H9 (cell line): ENCODE measurements at regions not wholly inside any gene's neighbourhood (a gene's known extent, or its start where the extent isn't known, plus 50 kb on each side); places are given as distances from the start of the nearest gene placed in this dataset.

ENCODE experiments used
- DNase-seq: peaks from one replicate; pipeline ENCODE4 v3.0.0-alpha.2; 2017
- H2AFZ ChIP-seq: one replicate; pipeline ENCODE4 v1.6.1; 2013; ENCODE audit warnings: mild to moderate bottlenecking, low read length, control low read depth, moderate library complexity
- H2AK5ac ChIP-seq: 2 replicates; pipeline ENCODE4 v1.6.1; 2013; ENCODE audit warnings: low read length, control low read depth, mixed read lengths; ENCODE audit not compliant: insufficient read length
- H2BK120ac ChIP-seq: one replicate; pipeline ENCODE4 v1.6.1; 2013; ENCODE audit warnings: low read depth, mild to moderate bottlenecking, low read length, control low read depth, inconsistent platforms; ENCODE audit not compliant: poor library complexity, severe bottlenecking
- H2BK12ac ChIP-seq: 2 replicates; pipeline ENCODE4 v1.6.1; 2013; ENCODE audit warnings: low read length, control low read depth, mixed read lengths, low read depth; ENCODE audit not compliant: insufficient read length
- H2BK15ac ChIP-seq: 2 replicates; pipeline ENCODE4 v1.6.1; 2013; ENCODE audit warnings: low read depth, low read length, control low read depth
- H2BK20ac ChIP-seq: one replicate; pipeline ENCODE4 v1.6.1; 2013; ENCODE audit warnings: low read depth, mild to moderate bottlenecking, low read length, control low read depth, inconsistent platforms; ENCODE audit not compliant: poor library complexity, severe bottlenecking
- H2BK5ac ChIP-seq: 2 replicates; pipeline ENCODE4 v1.6.1; 2013; ENCODE audit warnings: low read length, control low read depth, mixed read lengths; ENCODE audit not compliant: insufficient read length
- H3K14ac ChIP-seq: 2 replicates; pipeline ENCODE4 v1.6.1; 2013; ENCODE audit warnings: low read length, control low read depth; ENCODE audit not compliant: insufficient read depth
- H3K18ac ChIP-seq: 2 replicates; pipeline ENCODE4 v1.6.1; 2013; ENCODE audit warnings: low read depth, mild to moderate bottlenecking, mixed read lengths, low read length, control low read depth; ENCODE audit not compliant: insufficient read length
- H3K23ac ChIP-seq: 2 replicates; pipeline ENCODE4 v1.6.1; 2013; ENCODE audit warnings: low read length, control low read depth, mixed read lengths, low read depth; ENCODE audit not compliant: insufficient read length
- H3K23me2 ChIP-seq: 2 replicates; pipeline ENCODE4 v1.6.1; 2013; ENCODE audit warnings: low read depth, mild to moderate bottlenecking, mixed read lengths, low read length, control low read depth; ENCODE audit not compliant: insufficient read length, poor library complexity, severe bottlenecking
- H3K27ac ChIP-seq: 2 replicates; pipeline ENCODE4 v1.5.1; 2013; ENCODE audit warnings: low read length, control low read depth, mixed read lengths, low read depth; ENCODE audit not compliant: insufficient read length
- H3K27me3 ChIP-seq: 2 replicates; pipeline ENCODE4 v1.6.1; 2013; ENCODE audit warnings: low read length, control low read depth, inconsistent platforms; ENCODE audit not compliant: insufficient read depth
- H3K4ac ChIP-seq: 2 replicates; pipeline ENCODE4 v1.6.1; 2013; ENCODE audit warnings: low read depth, mild to moderate bottlenecking, control low read depth, inconsistent platforms, low read length, moderate library complexity
- H3K4me1 ChIP-seq: 2 replicates; pipeline ENCODE4 v1.6.1; 2013; ENCODE audit warnings: low read length, control low read depth, inconsistent platforms; ENCODE audit not compliant: insufficient read depth
- H3K4me2 ChIP-seq: 2 replicates; pipeline ENCODE4 v1.6.1; 2013; ENCODE audit warnings: low read length, control low read depth, mixed read lengths; ENCODE audit not compliant: insufficient read length, insufficient read depth
- H3K56ac ChIP-seq: 2 replicates; pipeline ENCODE4 v1.6.1; 2013; ENCODE audit warnings: low read depth, mild to moderate bottlenecking, mixed read lengths, low read length, control low read depth; ENCODE audit not compliant: insufficient read length
- H3K79me1 ChIP-seq: 2 replicates; pipeline ENCODE4 v1.6.1; 2013; ENCODE audit warnings: low read depth, mild to moderate bottlenecking, moderate library complexity, low read length, control low read depth, inconsistent platforms; ENCODE audit not compliant: insufficient read depth, poor library complexity, severe bottlenecking
- H3K79me2 ChIP-seq: 2 replicates; pipeline ENCODE4 v1.6.1; 2013; ENCODE audit warnings: low read length, control low read depth, inconsistent platforms; ENCODE audit not compliant: insufficient read depth
- H3K9ac ChIP-seq: 2 replicates; pipeline ENCODE4 v1.6.1; 2013; ENCODE audit warnings: low read length, control low read depth, mixed read lengths; ENCODE audit not compliant: insufficient read length; ENCODE audit errors: extremely low read depth
- H3K9me3 ChIP-seq: one replicate; pipeline ENCODE4 v1.6.1; 2013; ENCODE audit warnings: low read depth, low read length, inconsistent platforms; ENCODE audit not compliant: control insufficient read depth
- H3T11ph ChIP-seq: one replicate; pipeline ENCODE4 v1.6.1; 2013; ENCODE audit warnings: mild to moderate bottlenecking, low read length, control low read depth, inconsistent platforms
- H4K20me1 ChIP-seq: one replicate; pipeline ENCODE4 v1.6.1; 2013; ENCODE audit not compliant: control insufficient read depth, insufficient read length, insufficient read depth
- H4K5ac ChIP-seq: 2 replicates; pipeline ENCODE4 v1.6.1; 2013; ENCODE audit warnings: low read depth, mild to moderate bottlenecking, mixed read lengths, low read length, control low read depth; ENCODE audit not compliant: insufficient read length
- H4K8ac ChIP-seq: replicated peaks from 2 replicates; pipeline ENCODE4 v1.6.1; 2013; ENCODE audit warnings: low read length, control low read depth, mixed read lengths, low read depth; ENCODE audit not compliant: insufficient read length
- H4K91ac ChIP-seq: 2 replicates; pipeline ENCODE4 v1.6.1; 2013; ENCODE audit warnings: low read depth, mild to moderate bottlenecking, moderate library complexity, mixed read lengths, low read length, control low read depth; ENCODE audit not compliant: insufficient read length
- H3K27ac Mint-ChIP-seq, 3 experiments: 2 replicates in 2 of 3; 3 replicates in 1 of 3; pipeline ENCODE4 v1.8.0; 2020 to 2021; ENCODE audit warnings: mixed read lengths in 3 of 3, mild to moderate bottlenecking in 1 of 3, moderate library complexity in 1 of 3
- H3K27me3 Mint-ChIP-seq: 2 replicates; pipeline ENCODE4 v1.8.0; 2021; ENCODE audit warnings: low read depth, mild to moderate bottlenecking, moderate library complexity, mixed read lengths
- H3K36me3 Mint-ChIP-seq, 3 experiments: 2 replicates in 2 of 3; 3 replicates in 1 of 3; pipeline ENCODE4 v1.8.0; 2020 to 2021; ENCODE audit warnings: low read depth in 3 of 3, mixed read lengths in 3 of 3; ENCODE audit not compliant: insufficient read depth in 1 of 3
- H3K4me1 Mint-ChIP-seq, 2 experiments: 2 replicates each; pipeline ENCODE4 v1.8.0; 2020; ENCODE audit warnings: mixed read lengths in 2 of 2
- H3K4me3 Mint-ChIP-seq, 2 experiments: 2 replicates in 1 of 2; 3 replicates in 1 of 2; pipeline ENCODE4 v1.8.0; 2020 to 2021; ENCODE audit warnings: mild to moderate bottlenecking in 2 of 2, mixed read lengths in 2 of 2, moderate library complexity in 1 of 2
- H3K9me3 Mint-ChIP-seq, 2 experiments: 2 replicates in 1 of 2; 3 replicates in 1 of 2; pipeline ENCODE4 v1.8.0; 2020; ENCODE audit warnings: mild to moderate bottlenecking in 2 of 2, mixed read lengths in 2 of 2, moderate library complexity in 1 of 2
- CTCF ChIP-seq: fragments of 200-600 bp; sonication (generic); conservative IDR thresholded peaks from 3 replicates; pipeline ENCODE4 v1.8.0; 2021; ENCODE audit warnings: antibody characterized with exemption, mild to moderate bottlenecking
- whole genome bisulfite sequencing: extraction: QIAGEN DNeasy Blood & Tissue Kit; methylation state at CpG from one replicate; pipeline ENCODE4 v1.1.7; 2013; ENCODE audit warnings: missing lambda C conversion rate, low lambda C conversion rate, mixed read lengths; ENCODE audit not compliant: insufficient read length; ENCODE audit errors: extremely low coverage; 5-methylcytosine and 5-hydroxymethylcytosine counted together

DNA sequence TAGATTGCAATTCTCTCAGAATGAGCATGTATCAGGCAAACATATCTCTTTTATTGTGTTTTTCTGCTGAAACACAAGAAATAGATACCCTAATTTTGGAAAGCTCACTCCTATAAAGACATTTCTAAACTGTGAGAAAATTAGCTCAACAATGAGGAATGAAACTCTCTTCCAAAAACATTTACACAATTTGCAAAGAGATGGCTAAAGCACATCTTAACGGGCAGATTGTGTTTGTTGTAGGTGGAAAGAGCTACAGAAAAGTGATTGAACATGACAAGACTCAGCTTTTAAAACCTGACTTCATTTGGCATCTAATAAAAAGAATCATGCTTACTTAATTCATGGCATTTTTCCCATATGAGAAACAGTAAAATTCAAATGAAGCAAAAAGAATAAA lies 175.0 kb upstream of the SLC39A10 start:
- no peaks in the 10 kb centered on the region for H3K9me3 ChIP-seq
- no peak overlapping the region for H2BK12ac ChIP-seq
- no peak overlapping the region for H3K9ac ChIP-seq
- no peak overlapping the region for H2BK120ac ChIP-seq
- H3K4me2 ChIP-seq: no peak overlapping the region
- no peak overlapping the region for H3K27ac ChIP-seq
- H3K79me1 ChIP-seq: no peaks in the 10 kb centered on the region
- H2BK20ac ChIP-seq: no peak overlapping the region
- no peaks in the 10 kb centered on the region for H3K27me3 ChIP-seq
- H3K23me2 ChIP-seq: no peaks in the 10 kb centered on the region
- no peak overlapping the region for H4K91ac ChIP-seq
- H3K56ac ChIP-seq: no peak overlapping the region
- H3K36me3 Mint-ChIP-seq: no peaks in the 10 kb centered on the region; a peak in 1 of 7 replicates
- H3K79me2 ChIP-seq: no peaks in the 10 kb centered on the region
- no peak overlapping the region for H2AK5ac ChIP-seq
- no peak overlapping the region for H3K14ac ChIP-seq
- H2BK5ac ChIP-seq: no peak overlapping the region
- H3K4me1 Mint-ChIP-seq: no peaks in the 10 kb centered on the region
- H3K27me3 Mint-ChIP-seq: no peaks in the 10 kb centered on the region
- no peak overlapping the region for H3K18ac ChIP-seq
- no peak overlapping the region for H4K5ac ChIP-seq
- no peak for TF ChIP-seq CTCF
- no CpG with 5 or more reads among the region's 1 CpG for WGBS
- no peak overlapping the region for H3K23ac ChIP-seq
- H4K8ac ChIP-seq: no peak overlapping the region
- no peak for DNase-seq
- no peaks in the 10 kb centered on the region for H3K4me1 ChIP-seq
- no peak overlapping the region for H2AFZ ChIP-seq
- no peak overlapping the region for H3K4ac ChIP-seq
- H3K4me3 Mint-ChIP-seq: no peak overlapping the region
- H3K27ac Mint-ChIP-seq: no peak overlapping the region
- H2BK15ac ChIP-seq: no peak overlapping the region
- no peak overlapping the region for H3T11ph ChIP-seq
- no peaks in the 10 kb centered on the region; a peak in 1 of 5 replicates for H3K9me3 Mint-ChIP-seq
- no peaks in the 10 kb centered on the region for H4K20me1 ChIP-seq
